ENCODE measurements at regions not wholly inside any gene's neighbourhood (a gene's known extent, or its start where the extent isn't known, plus 50 kb on each side); places are given as distances from the start of the nearest gene placed in this dataset.
"Not testable (repeated sequence)": the region's sequence is repeated elsewhere in the genome, so short reads cannot be mapped to it uniquely, and the experiment has no call there.

DNA sequence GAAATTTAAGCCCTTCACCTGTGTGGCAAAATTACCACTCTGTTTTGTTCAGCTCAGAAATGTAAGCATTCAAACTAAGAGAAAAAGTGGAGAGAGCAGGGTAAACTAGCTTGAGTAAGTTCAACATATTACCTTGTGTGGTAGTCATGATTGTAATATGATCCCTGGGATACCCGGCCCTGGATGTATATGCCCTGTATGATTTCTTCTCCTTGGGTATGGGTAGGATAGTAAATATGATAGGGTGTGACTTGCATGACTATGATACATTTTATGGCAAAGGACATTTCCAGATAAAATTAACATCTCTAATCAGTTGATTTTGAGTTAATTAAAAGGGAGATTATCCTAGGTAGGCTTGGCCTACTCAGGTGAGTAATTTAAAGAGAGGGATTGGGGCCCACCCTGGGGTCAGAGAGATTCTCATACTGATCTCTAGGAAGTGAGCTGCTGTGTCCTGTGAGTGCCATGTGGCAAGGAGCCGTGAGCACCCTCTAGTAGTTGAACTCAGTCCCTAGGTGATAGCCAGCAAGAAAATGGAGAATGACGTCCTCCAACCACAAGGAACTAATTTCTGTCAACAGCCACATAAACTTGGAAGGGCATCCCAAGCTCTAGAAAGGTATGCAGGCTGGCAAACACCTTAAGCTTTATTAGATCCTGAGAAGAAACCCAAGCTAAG, 62.2 kb upstream of the ANXA1 start:
- H3K27ac Mint-ChIP-seq: no peak overlapping the region

DNA sequence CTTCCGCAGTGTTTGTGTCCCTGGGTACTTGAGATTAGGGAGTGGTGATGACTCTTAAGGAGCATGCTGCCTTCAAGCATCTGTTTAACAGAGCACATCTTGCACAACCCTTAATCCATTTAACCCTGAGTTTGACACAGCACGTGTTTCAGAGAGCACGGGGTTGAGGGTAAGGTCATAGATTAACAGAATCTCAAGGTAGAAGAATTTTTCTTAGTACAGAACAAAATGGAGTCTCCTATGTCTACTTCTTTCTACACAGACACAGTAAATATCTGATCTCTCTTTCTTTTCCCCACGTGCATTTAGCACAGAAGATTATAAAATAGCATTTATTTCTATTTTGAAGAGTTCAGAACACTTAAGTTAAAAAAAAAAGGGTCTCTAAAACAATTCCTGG, 63.8 kb upstream of the ANXA1 start:
- peaks cover 32% of the 10 kb centered on the region for H3K27me3 Mint-ChIP-seq
- not testable (repeated sequence) for H3K4me1 Mint-ChIP-seq (ENCODE audit: low read depth); H3K4me3 Mint-ChIP-seq (ENCODE audit: low read depth); H3K27ac Mint-ChIP-seq; H3K9me3 Mint-ChIP-seq (ENCODE audit: low read depth); DNase-seq (ENCODE audit: low spot score, unreplicated experiment); H3K36me3 Mint-ChIP-seq (ENCODE audit: insufficient read depth)

More for the DNA sequence above, 62.2 kb upstream of the ANXA1 start:
- TF ChIP-seq, protein P1, sequence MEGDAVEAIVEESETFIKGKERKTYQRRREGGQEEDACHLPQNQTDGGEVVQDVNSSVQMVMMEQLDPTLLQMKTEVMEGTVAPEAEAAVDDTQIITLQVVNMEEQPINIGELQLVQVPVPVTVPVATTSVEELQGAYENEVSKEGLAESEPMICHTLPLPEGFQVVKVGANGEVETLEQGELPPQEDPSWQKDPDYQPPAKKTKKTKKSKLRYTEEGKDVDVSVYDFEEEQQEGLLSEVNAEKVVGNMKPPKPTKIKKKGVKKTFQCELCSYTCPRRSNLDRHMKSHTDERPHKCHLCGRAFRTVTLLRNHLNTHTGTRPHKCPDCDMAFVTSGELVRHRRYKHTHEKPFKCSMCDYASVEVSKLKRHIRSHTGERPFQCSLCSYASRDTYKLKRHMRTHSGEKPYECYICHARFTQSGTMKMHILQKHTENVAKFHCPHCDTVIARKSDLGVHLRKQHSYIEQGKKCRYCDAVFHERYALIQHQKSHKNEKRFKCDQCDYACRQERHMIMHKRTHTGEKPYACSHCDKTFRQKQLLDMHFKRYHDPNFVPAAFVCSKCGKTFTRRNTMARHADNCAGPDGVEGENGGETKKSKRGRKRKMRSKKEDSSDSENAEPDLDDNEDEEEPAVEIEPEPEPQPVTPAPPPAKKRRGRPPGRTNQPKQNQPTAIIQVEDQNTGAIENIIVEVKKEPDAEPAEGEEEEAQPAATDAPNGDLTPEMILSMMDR (IDR thresholded peaks at IDR 0.05; ENCODE audit: unreplicated experiment): no peak
- Mint-ChIP-seq H3K9me3 (ENCODE audit: low read depth) (no peaks in the 10 kb centered on the region), H3K36me3 (ENCODE audit: insufficient read depth) (no peaks in the 10 kb centered on the region), H3K27me3 (peaks cover 26% of the 10 kb centered on the region), H3K4me3 (ENCODE audit: low read depth) (no peak overlapping the region), H3K4me1 (ENCODE audit: low read depth) (peaks cover 5% of the 10 kb centered on the region)
- no peak for DNase-seq (ENCODE audit: low spot score, unreplicated experiment)

DNA sequence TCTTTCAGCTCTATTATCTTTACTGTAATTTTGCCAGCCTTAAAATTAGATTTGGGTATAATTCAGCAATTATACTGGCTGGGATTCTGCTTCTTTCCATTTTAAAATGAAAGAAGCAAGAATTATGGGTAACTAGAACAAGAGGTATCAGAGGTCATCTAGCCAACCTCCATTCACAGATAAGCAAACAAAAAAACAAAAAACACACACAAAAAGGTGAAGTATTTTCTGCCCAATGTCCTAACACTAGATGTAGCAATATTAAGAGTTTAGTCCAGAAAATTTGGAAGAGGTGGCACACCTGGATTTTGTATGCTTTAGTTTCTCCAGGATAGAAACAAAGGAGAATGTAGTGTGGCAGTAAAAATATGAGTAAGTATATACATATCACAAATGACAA, 68.1 kb upstream of the ANXA1 start:
- Mint-ChIP-seq H3K27me3 (peaks cover 33% of the 10 kb centered on the region), H3K36me3 (ENCODE audit: insufficient read depth) (no peaks in the 10 kb centered on the region), H3K4me3 (ENCODE audit: low read depth) (no peak overlapping the region), H3K9me3 (ENCODE audit: low read depth) (no peaks in the 10 kb centered on the region), H3K4me1 (ENCODE audit: low read depth) (peaks cover 3% of the 10 kb centered on the region), H3K27ac (no peak overlapping the region)
- TF ChIP-seq, protein P1 (IDR thresholded peaks at IDR 0.05; ENCODE audit: unreplicated experiment): no peak
- DNase-seq (ENCODE audit: low spot score, unreplicated experiment): no peak

DNA sequence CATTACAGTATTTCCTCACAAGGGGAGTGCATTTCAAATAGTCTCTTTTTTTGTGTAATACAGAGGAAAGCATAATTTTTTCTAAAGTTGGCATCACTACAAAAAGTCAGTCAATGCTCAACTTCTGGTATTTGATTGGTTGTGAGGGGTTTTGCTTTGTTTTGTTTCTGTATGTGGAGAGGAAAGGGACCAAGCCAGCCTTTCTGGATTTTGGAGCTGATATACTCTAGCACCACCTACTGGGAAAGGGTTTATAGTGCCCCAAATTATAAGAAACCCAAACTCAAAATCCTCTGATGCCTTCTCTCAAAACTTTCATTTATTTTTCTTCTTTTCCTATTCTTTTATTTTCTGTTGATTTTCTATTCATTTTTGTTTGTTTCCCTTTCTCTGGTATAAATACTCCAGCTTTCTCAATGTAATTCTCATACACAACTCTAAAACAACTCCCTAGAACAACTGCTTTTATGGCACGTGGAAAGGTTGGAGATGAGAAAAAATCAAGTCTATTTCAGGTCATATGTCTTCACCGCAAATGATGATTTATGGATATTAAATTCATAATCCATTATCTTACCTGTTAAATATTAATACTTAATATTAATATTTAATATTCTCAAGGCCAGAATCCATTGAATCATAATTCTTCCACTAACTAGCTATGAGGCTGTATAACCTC, 69.5 kb upstream of the ANXA1 start:
- H3K4me1 Mint-ChIP-seq (ENCODE audit: low read depth): peaks cover 3% of the 10 kb centered on the region
- TF ChIP-seq, protein P1 (IDR thresholded peaks at IDR 0.05; ENCODE audit: unreplicated experiment): peak; percentile 82
- no peaks in the 10 kb centered on the region for H3K9me3 Mint-ChIP-seq (ENCODE audit: low read depth)
- no peak overlapping the region for H3K4me3 Mint-ChIP-seq (ENCODE audit: low read depth)
- no peak overlapping the region for H3K27ac Mint-ChIP-seq
- no peak for DNase-seq (ENCODE audit: low spot score, unreplicated experiment)
- no peaks in the 10 kb centered on the region for H3K36me3 Mint-ChIP-seq (ENCODE audit: insufficient read depth)
- H3K27me3 Mint-ChIP-seq: peaks cover 28% of the 10 kb centered on the region

DNA sequence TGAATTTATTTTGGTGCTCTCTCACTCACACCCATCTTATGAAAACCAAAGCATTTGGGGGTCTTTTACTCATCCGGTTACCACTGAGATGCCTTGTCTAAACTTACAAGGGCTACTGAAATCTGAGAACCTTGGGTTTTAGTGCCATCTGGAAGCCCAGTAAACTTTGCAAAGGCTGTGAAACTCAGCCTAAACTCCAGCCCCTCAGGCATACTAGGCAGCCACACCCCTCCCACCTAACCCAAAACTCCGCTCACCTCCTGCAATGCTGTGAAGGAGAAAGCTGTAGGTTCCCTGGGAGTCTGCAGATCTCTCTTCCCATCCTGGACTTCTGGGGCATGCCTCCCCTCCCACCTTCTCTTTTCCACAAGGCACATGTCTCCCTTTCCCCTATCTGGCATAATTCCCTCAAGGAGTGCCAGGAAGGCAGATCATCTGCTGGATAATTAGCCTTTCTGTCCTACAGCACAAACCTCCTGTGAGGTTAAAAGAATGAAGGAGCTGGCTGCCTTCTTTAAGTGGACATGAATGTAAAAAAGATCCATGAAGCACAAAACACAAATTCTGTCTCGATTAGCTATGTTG, 71.5 kb upstream of the ANXA1 start:
- TF ChIP-seq, protein P1 (IDR thresholded peaks at IDR 0.05; ENCODE audit: unreplicated experiment): no peak
- Mint-ChIP-seq H3K4me1 (ENCODE audit: low read depth) (peaks cover 3% of the 10 kb centered on the region), H3K4me3 (ENCODE audit: low read depth) (no peak overlapping the region), H3K9me3 (ENCODE audit: low read depth) (no peaks in the 10 kb centered on the region), H3K27ac (no peak overlapping the region), H3K27me3 (peaks cover 23% of the 10 kb centered on the region), H3K36me3 (ENCODE audit: insufficient read depth) (no peaks in the 10 kb centered on the region)
- no peak for DNase-seq (ENCODE audit: low spot score, unreplicated experiment)

All from progenitor cell of endocrine pancreas (in vitro differentiated cells).